B cell (primary cell): ENCODE measurements at regions not wholly inside any gene's neighbourhood (a gene's known extent, or its start where the extent isn't known, plus 50 kb on each side); places are given as distances from the start of the nearest gene placed in this dataset.

ENCODE experiments used
- ATAC-seq: fragments of 200-7000 bp; cut with Tn5 transposase; one replicate; pipeline ENCODE4 v1.10.0; 2021; ENCODE audit warnings: low read depth, mild to moderate bottlenecking, moderate number of reproducible peaks, moderate library complexity
- CTCF ChIA-PET: fragments of 350-600 bp; sonication (Branson Sonifier 250); formaldehyde crosslinking; loops from one replicate; lab custom pipeline; 2021; ENCODE audit warnings: antibody characterized with exemption, inconsistent platforms; lab: Charles Lee
- POLR2A ChIA-PET: fragments of 350-600 bp; sonication (Branson Sonifier 250); formaldehyde crosslinking; loops from one replicate; lab custom pipeline; 2021; ENCODE audit warnings: antibody characterized with exemption; lab: Charles Lee
- DNase-seq: peaks from one replicate; pipeline ENCODE4 v3.0.0; 2013
- H2AFZ ChIP-seq: 2 replicates; pipeline ENCODE4 v1.6.1; 2012; ENCODE audit warnings: mild to moderate bottlenecking, low read depth, low read length; ENCODE audit not compliant: insufficient read depth, poor library complexity, severe bottlenecking
- H3K27ac ChIP-seq, 2 donors: 1 replicate in 1 of 2; 2 replicates in 1 of 2; pipeline ENCODE4 v1.5.1; 2012 to 2013; ENCODE audit warnings: low read length in 2 of 2, mild to moderate bottlenecking in 2 of 2, moderate library complexity in 1 of 2
- H3K27me3 ChIP-seq, 4 experiments: fragments of 200-600 bp in 1 of 4; sonication (generic) in 1 of 4; replicated peaks in 1 of 4; 1 replicate in 2 of 4; 2 replicates in 2 of 4; pipeline versions ENCODE4 v1.6.1 to v1.7.0; 2013 to 2016; ENCODE audit warnings: low read length in 3 of 4, mild to moderate bottlenecking in 2 of 4, mixed read lengths in 1 of 4, moderate library complexity in 1 of 4; ENCODE audit not compliant: insufficient read depth in 4 of 4, control insufficient read depth in 3 of 4; ENCODE audit errors: control extremely low read depth in 1 of 4
- H3K36me3 ChIP-seq, 2 experiments: replicated peaks in 1 of 2; 1 replicate in 1 of 2; 2 replicates in 1 of 2; pipeline versions ENCODE4 v1.6.1 to v1.7.1; 2013; ENCODE audit warnings: low read length in 1 of 2; ENCODE audit not compliant: insufficient read depth in 2 of 2, control insufficient read depth in 1 of 2; ENCODE audit errors: control extremely low read depth in 1 of 2, extremely low read depth in 1 of 2
- H3K4me1 ChIP-seq, 2 donors: fragments of 200-600 bp in 1 of 2; sonication (generic) in 1 of 2; 1 replicate in 1 of 2; 2 replicates in 1 of 2; pipeline versions ENCODE4 v1.5.1 to v1.6.1; 2013 to 2017; ENCODE audit warnings: low read length in 2 of 2; ENCODE audit not compliant: control insufficient read depth in 2 of 2, insufficient read depth in 2 of 2
- H3K4me2 ChIP-seq: replicated peaks from 2 replicates; pipeline ENCODE3; 2012; ENCODE audit warnings: mild to moderate bottlenecking, low read depth, low read length; ENCODE audit not compliant: poor library complexity, severe bottlenecking
- H3K4me3 ChIP-seq, 5 experiments: fragments of 200-600 bp in 1 of 5; sonication (generic) in 1 of 5; 1 replicate in 3 of 5; 2 replicates in 2 of 5; pipeline versions ENCODE4 v1.5.1 to v1.7.0; 2011 to 2016; ENCODE audit warnings: low read length in 4 of 5, mild to moderate bottlenecking in 4 of 5, low read depth in 2 of 5, control low read depth in 1 of 5, moderate library complexity in 1 of 5; ENCODE audit not compliant: insufficient read depth in 1 of 5; ENCODE audit errors: control extremely low read depth in 1 of 5, extremely low read depth in 1 of 5
- H3K79me2 ChIP-seq: fragments of 200-600 bp; sonication (generic); one replicate; pipeline ENCODE4 v1.6.0; 2016; ENCODE audit warnings: low read length; ENCODE audit not compliant: control insufficient read depth, insufficient read depth
- H3K9ac ChIP-seq: fragments of 200-600 bp; sonication (generic); 2 replicates; pipeline ENCODE4 v1.6.1; 2017; ENCODE audit warnings: mild to moderate bottlenecking, low read length, moderate library complexity
- H3K9me3 ChIP-seq, 3 donors: one replicate each; pipeline versions ENCODE4 v1.6.1 to v1.7.1; 2013; ENCODE audit warnings: low read length in 2 of 3; ENCODE audit not compliant: control insufficient read depth in 2 of 3, insufficient read depth in 1 of 3; ENCODE audit errors: control extremely low read depth in 1 of 3
- H4K20me1 ChIP-seq: 2 replicates; pipeline ENCODE4 v1.6.0; 2012; ENCODE audit warnings: mild to moderate bottlenecking, low read length; ENCODE audit not compliant: insufficient read depth, control insufficient read depth, poor library complexity, severe bottlenecking
- H3K27ac Mint-ChIP-seq: one replicate; pipeline ENCODE4 v1.8.0; 2021; ENCODE audit warnings: mixed read lengths
- H3K27me3 Mint-ChIP-seq: one replicate; pipeline ENCODE4 v1.8.0; 2021; ENCODE audit warnings: mixed read lengths
- H3K4me1 Mint-ChIP-seq: one replicate; pipeline ENCODE4 v1.8.0; 2021; ENCODE audit warnings: mixed read lengths
- H3K4me3 Mint-ChIP-seq: one replicate; pipeline ENCODE4 v1.8.0; 2021; ENCODE audit warnings: mixed read lengths
- H3K9me3 Mint-ChIP-seq: one replicate; pipeline ENCODE4 v1.8.0; 2022; ENCODE audit warnings: mixed read lengths; ENCODE audit not compliant: insufficient read depth
- EZH2 ChIP-seq: IDR thresholded peaks from 2 replicates; pipeline ENCODE4 v1.6.1; 2012; ENCODE audit warnings: borderline replicate concordance, low read depth, mild to moderate bottlenecking, moderate library complexity, low read length; ENCODE audit not compliant: insufficient read depth, poor library complexity, severe bottlenecking
- WGBS: methylation state at CpG from one replicate; pipeline ENCODE4 v1.1.5; 2013; ENCODE audit warnings: missing lambda C conversion rate; ENCODE audit not compliant: insufficient coverage; 5-methylcytosine and 5-hydroxymethylcytosine counted together
- intact Hi-C: fragments of 100-400 bp; cut with micrococcal nuclease; formaldehyde crosslinking; loops from one replicate; pipeline ENCODE4 v1.10.0; 2022
- TF ChIP-seq, protein P1 (sequence below): fragments of 200-600 bp; IDR thresholded peaks from one replicate; pipeline ENCODE4 v1.8.0; 2022; ENCODE audit warnings: antibody characterized with exemption, mild to moderate bottlenecking

DNA sequence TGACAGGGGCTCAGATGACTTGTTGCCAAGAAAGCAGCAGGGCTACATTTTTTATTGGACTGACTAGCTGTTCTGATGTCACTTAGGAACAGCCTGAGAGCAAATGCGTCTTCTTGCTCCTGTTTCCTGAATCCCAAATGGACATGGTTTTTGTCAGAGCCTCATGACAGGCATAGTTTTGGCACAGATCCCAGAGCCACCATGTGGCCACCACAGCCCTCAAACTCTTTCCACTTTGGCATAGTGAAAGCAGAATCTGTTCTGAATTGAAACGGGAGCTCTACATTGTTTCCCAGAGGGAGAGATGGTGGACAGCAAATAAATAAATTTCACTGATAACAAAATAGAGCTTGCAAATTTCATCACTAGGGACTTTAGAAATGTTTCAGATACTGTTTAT, 222.2 kb downstream of the C11orf87 start:
- no peak overlapping the region for H3K27ac ChIP-seq
- H3K9me3 Mint-ChIP-seq, result no peaks in the 10 kb centered on the region
- no peaks in the 10 kb centered on the region for H3K9me3 ChIP-seq
- ATAC-seq (no peak), DNase-seq (no peak)
- H3K9ac ChIP-seq, result no peak overlapping the region
- H4K20me1 ChIP-seq, result no peaks in the 10 kb centered on the region
- H3K4me1 ChIP-seq, result no peaks in the 10 kb centered on the region
- WGBS, result 46% methylated on average over 1 of the region's 2 CpGs
- H3K79me2 ChIP-seq, result no peaks in the 10 kb centered on the region
- H3K27me3 ChIP-seq, result no peaks in the 10 kb centered on the region
- intact Hi-C loops, result no loop called here
- H3K4me3 ChIP-seq, result no peak overlapping the region
- no peak overlapping the region for H3K27ac Mint-ChIP-seq
- ChIA-PET POLR2A (no interaction called here), CTCF (no interaction called here)
- H3K36me3 ChIP-seq, result no peaks in the 10 kb centered on the region
- no peak overlapping the region for H3K4me2 ChIP-seq
- no peak for TF ChIP-seq EZH2
- TF ChIP-seq, protein P1, sequence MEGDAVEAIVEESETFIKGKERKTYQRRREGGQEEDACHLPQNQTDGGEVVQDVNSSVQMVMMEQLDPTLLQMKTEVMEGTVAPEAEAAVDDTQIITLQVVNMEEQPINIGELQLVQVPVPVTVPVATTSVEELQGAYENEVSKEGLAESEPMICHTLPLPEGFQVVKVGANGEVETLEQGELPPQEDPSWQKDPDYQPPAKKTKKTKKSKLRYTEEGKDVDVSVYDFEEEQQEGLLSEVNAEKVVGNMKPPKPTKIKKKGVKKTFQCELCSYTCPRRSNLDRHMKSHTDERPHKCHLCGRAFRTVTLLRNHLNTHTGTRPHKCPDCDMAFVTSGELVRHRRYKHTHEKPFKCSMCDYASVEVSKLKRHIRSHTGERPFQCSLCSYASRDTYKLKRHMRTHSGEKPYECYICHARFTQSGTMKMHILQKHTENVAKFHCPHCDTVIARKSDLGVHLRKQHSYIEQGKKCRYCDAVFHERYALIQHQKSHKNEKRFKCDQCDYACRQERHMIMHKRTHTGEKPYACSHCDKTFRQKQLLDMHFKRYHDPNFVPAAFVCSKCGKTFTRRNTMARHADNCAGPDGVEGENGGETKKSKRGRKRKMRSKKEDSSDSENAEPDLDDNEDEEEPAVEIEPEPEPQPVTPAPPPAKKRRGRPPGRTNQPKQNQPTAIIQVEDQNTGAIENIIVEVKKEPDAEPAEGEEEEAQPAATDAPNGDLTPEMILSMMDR, result no peak
- H2AFZ ChIP-seq, result no peak overlapping the region
- no peak overlapping the region for H3K4me3 Mint-ChIP-seq
- H3K4me1 Mint-ChIP-seq, result no peaks in the 10 kb centered on the region
- H3K27me3 Mint-ChIP-seq, result no peaks in the 10 kb centered on the region

GRCh38 chr11:109648804-109649203, 226.8 kb downstream of the C11orf87 start:
- no peaks in the 10 kb centered on the region for H3K27me3 ChIP-seq
- Mint-ChIP-seq H3K27me3 (peaks cover 6% of the 10 kb centered on the region), H3K4me1 (no peaks in the 10 kb centered on the region), H3K4me3 (no peak overlapping the region), H3K9me3 (no peaks in the 10 kb centered on the region), H3K27ac (no peak overlapping the region)
- no peaks in the 10 kb centered on the region for H3K79me2 ChIP-seq
- no peak overlapping the region for H3K9ac ChIP-seq
- DNase-seq (no peak), ATAC-seq (no peak)
- H3K4me3 ChIP-seq, result no peak overlapping the region
- H3K36me3 ChIP-seq, result no peaks in the 10 kb centered on the region
- no peak for TF ChIP-seq EZH2
- no peak overlapping the region for H3K27ac ChIP-seq
- H3K4me1 ChIP-seq, result no peaks in the 10 kb centered on the region
- CTCF ChIA-PET, result no interaction called here
- H2AFZ ChIP-seq, result no peak overlapping the region
- no peaks in the 10 kb centered on the region for H3K9me3 ChIP-seq
- H4K20me1 ChIP-seq, result no peaks in the 10 kb centered on the region
- POLR2A ChIA-PET, result no interaction called here
- intact Hi-C loops, result no loop called here
- no peak overlapping the region for H3K4me2 ChIP-seq
